Lower leg skin (tissue), 3 donors: ENCODE measurements at regions not wholly inside any gene's neighbourhood (a gene's known extent, or its start where the extent isn't known, plus 50 kb on each side); places are given as distances from the start of the nearest gene placed in this dataset.

Experiments
- POLR2A ChIP-seq, 2 donors: fragments of 450-650 bp; IDR thresholded peaks; one replicate each; pipeline ENCODE4 v1.6.1; 2016 to 2017; ENCODE audit warnings: antibody characterized with exemption in 2 of 2, mild to moderate bottlenecking in 1 of 2, moderate library complexity in 1 of 2
- TF ChIP-seq, protein P1 (sequence below), 3 donors: fragments of 450-650 bp; IDR thresholded peaks; one replicate each; pipeline ENCODE4 v1.5.1; 2016; ENCODE audit warnings: antibody characterized with exemption in 3 of 3, mild to moderate bottlenecking in 3 of 3, moderate library complexity in 2 of 3

- TF ChIP-seq, protein P1, sequence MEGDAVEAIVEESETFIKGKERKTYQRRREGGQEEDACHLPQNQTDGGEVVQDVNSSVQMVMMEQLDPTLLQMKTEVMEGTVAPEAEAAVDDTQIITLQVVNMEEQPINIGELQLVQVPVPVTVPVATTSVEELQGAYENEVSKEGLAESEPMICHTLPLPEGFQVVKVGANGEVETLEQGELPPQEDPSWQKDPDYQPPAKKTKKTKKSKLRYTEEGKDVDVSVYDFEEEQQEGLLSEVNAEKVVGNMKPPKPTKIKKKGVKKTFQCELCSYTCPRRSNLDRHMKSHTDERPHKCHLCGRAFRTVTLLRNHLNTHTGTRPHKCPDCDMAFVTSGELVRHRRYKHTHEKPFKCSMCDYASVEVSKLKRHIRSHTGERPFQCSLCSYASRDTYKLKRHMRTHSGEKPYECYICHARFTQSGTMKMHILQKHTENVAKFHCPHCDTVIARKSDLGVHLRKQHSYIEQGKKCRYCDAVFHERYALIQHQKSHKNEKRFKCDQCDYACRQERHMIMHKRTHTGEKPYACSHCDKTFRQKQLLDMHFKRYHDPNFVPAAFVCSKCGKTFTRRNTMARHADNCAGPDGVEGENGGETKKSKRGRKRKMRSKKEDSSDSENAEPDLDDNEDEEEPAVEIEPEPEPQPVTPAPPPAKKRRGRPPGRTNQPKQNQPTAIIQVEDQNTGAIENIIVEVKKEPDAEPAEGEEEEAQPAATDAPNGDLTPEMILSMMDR (IDR thresholded peaks at IDR 0.05), result no peak
- no peak for TF ChIP-seq POLR2A (IDR thresholded peaks at IDR 0.05)
Measured at GRCh38 chr6:2307799-2308198, 62.4 kb upstream of the GMDS start.
